Left ventricle myocardium inferior (tissue), 1 donor: ENCODE measurements at regions not wholly inside any gene's neighbourhood (a gene's known extent, or its start where the extent isn't known, plus 50 kb on each side); places are given as distances from the start of the nearest gene placed in this dataset.

Source experiments
- DNase-seq: peaks from one replicate; pipeline ENCODE4 v3.0.0-alpha.2; 2020
- H3K27ac ChIP-seq: fragments of 200-600 bp; replicated peaks from 2 replicates; pipeline ENCODE4 v1.8.0; 2021
- H3K27me3 ChIP-seq: fragments of 200-600 bp; 2 replicates; pipeline ENCODE4 v1.8.0; 2021; ENCODE audit warnings: low read depth
- H3K36me3 ChIP-seq: fragments of 200-600 bp; 2 replicates; pipeline ENCODE4 v1.8.0; 2021
- H3K4me1 ChIP-seq: fragments of 200-600 bp; 2 replicates; pipeline ENCODE4 v1.8.0; 2021
- H3K4me3 ChIP-seq: fragments of 200-600 bp; 2 replicates; pipeline ENCODE4 v1.8.0; 2021; ENCODE audit warnings: mild to moderate bottlenecking, moderate library complexity
- H3K9me3 ChIP-seq: fragments of 200-600 bp; replicated peaks from 2 replicates; pipeline ENCODE4 v1.8.0; 2021
- intact Hi-C: fragments of 100-400 bp; cut with micrococcal nuclease; formaldehyde crosslinking; loops from one replicate; pipeline ENCODE4 v1.11.0; 2022
- TF ChIP-seq, protein P1 (sequence below): fragments of 200-600 bp; IDR thresholded peaks from 2 replicates; pipeline ENCODE4 v1.8.0; 2021; ENCODE audit warnings: antibody characterized with exemption, mild to moderate bottlenecking, borderline replicate concordance
- donor health status: DM: no; HTN: yes; CAD: no; lungs with severe emphysema.

- Histone ChIP-seq H3K9me3 (no peaks in the 10 kb centered on the region), H3K4me1 (no peaks in the 10 kb centered on the region), H3K4me3 (no peak overlapping the region), H3K27me3 (no peaks in the 10 kb centered on the region), H3K27ac (no peak overlapping the region), H3K36me3 (no peaks in the 10 kb centered on the region)
- TF ChIP-seq, protein P1, sequence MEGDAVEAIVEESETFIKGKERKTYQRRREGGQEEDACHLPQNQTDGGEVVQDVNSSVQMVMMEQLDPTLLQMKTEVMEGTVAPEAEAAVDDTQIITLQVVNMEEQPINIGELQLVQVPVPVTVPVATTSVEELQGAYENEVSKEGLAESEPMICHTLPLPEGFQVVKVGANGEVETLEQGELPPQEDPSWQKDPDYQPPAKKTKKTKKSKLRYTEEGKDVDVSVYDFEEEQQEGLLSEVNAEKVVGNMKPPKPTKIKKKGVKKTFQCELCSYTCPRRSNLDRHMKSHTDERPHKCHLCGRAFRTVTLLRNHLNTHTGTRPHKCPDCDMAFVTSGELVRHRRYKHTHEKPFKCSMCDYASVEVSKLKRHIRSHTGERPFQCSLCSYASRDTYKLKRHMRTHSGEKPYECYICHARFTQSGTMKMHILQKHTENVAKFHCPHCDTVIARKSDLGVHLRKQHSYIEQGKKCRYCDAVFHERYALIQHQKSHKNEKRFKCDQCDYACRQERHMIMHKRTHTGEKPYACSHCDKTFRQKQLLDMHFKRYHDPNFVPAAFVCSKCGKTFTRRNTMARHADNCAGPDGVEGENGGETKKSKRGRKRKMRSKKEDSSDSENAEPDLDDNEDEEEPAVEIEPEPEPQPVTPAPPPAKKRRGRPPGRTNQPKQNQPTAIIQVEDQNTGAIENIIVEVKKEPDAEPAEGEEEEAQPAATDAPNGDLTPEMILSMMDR: no peak
- no peak for DNase-seq
- intact Hi-C loops: no loop called here
Observed at GRCh38 chrX:42624524-42624923, 153.4 kb downstream of the PPP1R2C start.

DNA sequence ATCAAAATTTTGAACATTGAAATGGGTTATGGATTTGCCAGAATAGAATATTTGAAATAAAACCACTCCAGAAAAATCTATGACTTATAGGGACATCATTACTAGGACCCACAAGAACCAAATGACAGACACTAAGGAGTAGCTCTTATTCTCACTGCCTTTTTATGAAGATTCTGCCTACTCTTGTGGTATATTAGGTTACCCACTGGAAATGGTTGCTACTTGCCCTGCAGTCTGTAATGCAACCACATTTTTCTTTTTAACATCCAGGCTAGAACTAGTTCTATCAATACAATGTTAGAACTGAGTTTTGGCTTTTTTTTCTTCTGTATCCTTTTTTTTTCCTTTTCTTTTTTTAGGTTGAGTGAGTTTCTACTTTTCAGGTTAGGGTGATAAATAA is 158.9 kb downstream of the PPP1R2C start:
- intact Hi-C loops: no loop called here
- TF ChIP-seq, protein P1: no peak

GRCh38 chrX:42616981-42617380 is 161.0 kb downstream of the PPP1R2C start:
- intact Hi-C loops: no loop called here

More for the DNA sequence above, 158.9 kb downstream of the PPP1R2C start:
- Histone ChIP-seq H3K27me3 (no peaks in the 10 kb centered on the region), H3K4me3 (no peak overlapping the region), H3K36me3 (no peaks in the 10 kb centered on the region), H3K27ac (no peak overlapping the region), H3K4me1 (no peaks in the 10 kb centered on the region), H3K9me3 (no peaks in the 10 kb centered on the region)
- DNase-seq: no peak

DNA sequence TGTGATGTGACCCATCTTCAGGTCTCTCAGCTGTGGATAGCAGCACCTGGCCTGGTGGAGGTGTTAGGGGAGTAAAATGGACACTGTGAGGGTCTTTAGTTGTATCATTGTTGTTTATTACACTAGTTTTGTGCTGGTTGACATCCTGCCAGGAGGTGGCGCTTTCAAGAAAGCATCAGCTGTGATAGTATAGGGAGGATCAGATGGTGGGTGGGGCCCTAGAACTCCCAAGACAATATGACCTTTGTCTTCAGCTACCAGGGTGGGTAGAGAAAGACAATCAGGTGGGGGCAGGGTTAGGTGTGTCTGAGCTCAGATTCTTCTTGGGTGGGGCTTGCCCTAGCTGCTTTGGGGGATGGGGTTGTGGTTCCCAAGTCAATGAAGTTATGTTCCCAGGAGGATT is 162.8 kb downstream of the PPP1R2C start:
- H3K4me1 ChIP-seq: no peaks in the 10 kb centered on the region
- no peak overlapping the region for H3K4me3 ChIP-seq
- H3K9me3 ChIP-seq: no peaks in the 10 kb centered on the region
- no peak overlapping the region for H3K27ac ChIP-seq
- DNase-seq: no peak
- intact Hi-C loops: no loop called here
- H3K27me3 ChIP-seq: no peaks in the 10 kb centered on the region
- TF ChIP-seq, protein P1: no peak
- H3K36me3 ChIP-seq: no peaks in the 10 kb centered on the region

More at GRCh38 chrX:42616981-42617380, 161.0 kb downstream of the PPP1R2C start:
- H3K36me3 ChIP-seq: no peaks in the 10 kb centered on the region
- DNase-seq: no peak
- H3K9me3 ChIP-seq: no peaks in the 10 kb centered on the region
- no peaks in the 10 kb centered on the region for H3K27me3 ChIP-seq
- H3K4me3 ChIP-seq: no peak overlapping the region
- TF ChIP-seq, protein P1: no peak
- no peak overlapping the region for H3K27ac ChIP-seq
- no peaks in the 10 kb centered on the region for H3K4me1 ChIP-seq

GRCh38 chrX:42606591-42606990 is 171.4 kb downstream of the PPP1R2C start:
- Histone ChIP-seq H3K27me3 (no peaks in the 10 kb centered on the region), H3K36me3 (no peaks in the 10 kb centered on the region), H3K4me3 (no peak overlapping the region), H3K4me1 (no peaks in the 10 kb centered on the region), H3K9me3 (no peaks in the 10 kb centered on the region), H3K27ac (no peak overlapping the region)
- intact Hi-C loops: no loop called here
- TF ChIP-seq, protein P1: no peak
- DNase-seq: no peak

DNA sequence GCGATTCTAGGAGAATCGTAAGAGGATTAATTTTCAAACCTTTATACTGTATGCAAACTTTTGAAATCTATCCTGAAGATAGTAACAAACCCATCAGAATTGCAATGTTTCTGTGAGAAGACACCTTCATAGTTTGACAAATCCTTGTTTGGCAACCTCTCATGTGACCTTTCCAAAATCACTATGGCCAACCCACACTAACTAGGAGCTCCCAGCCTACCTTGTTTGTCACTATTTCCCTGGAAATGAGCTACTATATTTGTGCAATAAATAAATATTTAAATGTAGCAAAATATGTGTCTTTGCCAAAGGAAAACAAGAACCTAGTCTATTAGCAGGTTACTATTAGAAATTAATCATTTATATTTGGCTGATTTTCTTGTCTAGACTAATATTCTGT is 173.7 kb downstream of the PPP1R2C start:
- DNase-seq: no peak
- no peaks in the 10 kb centered on the region for H3K27me3 ChIP-seq
- TF ChIP-seq, protein P1: no peak
- H3K4me3 ChIP-seq: no peak overlapping the region
- H3K27ac ChIP-seq: no peak overlapping the region
- no peaks in the 10 kb centered on the region for H3K9me3 ChIP-seq
- H3K36me3 ChIP-seq: no peaks in the 10 kb centered on the region
- intact Hi-C loops: no loop called here
- no peaks in the 10 kb centered on the region for H3K4me1 ChIP-seq
